Effector CD4-positive, alpha-beta T cell (primary cell): ENCODE measurements at regions not wholly inside any gene's neighbourhood (a gene's known extent, or its start where the extent isn't known, plus 50 kb on each side); places are given as distances from the start of the nearest gene placed in this dataset.

Experiments
- DNase-seq: peaks from one replicate; pipeline ENCODE4 v3.0.0-alpha.2; 2020

DNA sequence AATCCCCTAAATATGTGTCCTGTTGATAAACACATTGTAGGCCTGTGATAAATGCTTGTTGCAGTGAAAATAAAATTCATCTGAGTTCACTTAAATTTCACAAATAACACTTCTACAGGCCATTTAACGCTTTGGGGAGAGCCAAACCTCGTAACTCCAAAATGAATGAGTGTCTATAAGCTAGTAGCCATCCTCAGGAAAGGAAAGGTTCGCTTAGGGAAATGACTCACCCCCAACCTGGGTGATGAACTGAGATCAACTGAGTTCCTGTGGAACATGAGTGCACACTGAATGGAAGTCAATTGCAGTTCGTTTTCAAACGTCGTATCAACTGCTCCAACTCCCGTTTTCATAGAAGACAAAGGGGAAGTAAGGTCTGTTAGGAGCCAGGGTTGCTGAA lies 527.6 kb upstream of the ID2 start:
- no peak for DNase-seq

DNA sequence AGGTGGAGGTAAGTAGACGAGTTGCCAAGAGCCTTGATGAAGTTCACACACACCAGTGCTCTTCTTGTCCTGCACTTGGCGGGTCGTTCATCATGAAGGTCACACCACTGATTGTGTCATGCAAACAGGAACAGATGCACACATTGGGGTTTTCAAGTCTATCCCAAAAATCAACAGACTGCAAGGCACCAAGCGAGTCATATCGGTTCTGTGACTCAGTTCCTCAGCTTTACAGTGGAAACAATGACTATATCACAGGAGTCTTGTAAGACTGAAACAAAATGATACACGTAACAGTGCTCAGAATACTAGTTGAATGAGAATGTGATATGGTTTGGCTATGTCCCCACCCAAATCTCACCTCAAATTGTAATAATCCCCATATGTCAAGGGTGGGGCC lies 526.9 kb upstream of the ID2 start:
- no peak for DNase-seq

DNA sequence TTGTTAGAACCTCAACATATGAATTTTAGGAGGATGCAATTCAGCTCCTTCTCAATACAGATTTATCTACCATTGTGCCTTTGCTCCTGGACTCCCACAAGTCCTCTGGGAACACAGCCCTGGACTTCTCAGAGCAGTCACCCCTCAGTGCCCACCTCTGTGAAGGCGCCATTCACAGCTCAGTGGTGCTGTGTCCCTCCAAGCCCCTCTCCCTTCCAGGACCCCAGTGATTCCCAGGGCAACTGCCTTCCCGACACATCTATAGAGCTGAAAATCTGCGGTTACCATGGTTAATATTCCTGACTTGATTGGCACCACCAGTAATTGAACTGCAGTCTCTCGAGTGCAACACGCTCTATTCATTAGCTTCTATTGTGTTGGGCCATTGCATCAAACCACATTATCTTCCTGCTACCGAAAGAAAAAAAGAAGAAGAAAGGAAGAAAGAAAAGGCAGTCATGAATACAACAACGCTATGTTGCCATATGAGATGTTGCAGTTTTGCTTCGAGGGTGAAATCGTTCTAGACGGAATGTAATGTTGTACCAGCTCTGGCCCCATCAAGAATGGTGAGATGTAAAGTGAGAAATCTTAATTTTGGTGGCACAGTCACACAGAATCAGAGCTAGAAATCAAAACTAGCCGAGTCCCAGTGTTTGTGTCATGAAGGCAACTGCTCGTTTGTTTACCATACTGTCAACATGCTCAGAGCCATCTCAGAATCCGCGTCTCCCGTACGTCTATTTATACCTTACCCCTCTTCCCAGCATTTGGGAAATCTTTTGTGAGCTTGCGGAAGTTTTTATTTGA lies 524.0 kb upstream of the ID2 start:
- DNase-seq, result no peak

DNA sequence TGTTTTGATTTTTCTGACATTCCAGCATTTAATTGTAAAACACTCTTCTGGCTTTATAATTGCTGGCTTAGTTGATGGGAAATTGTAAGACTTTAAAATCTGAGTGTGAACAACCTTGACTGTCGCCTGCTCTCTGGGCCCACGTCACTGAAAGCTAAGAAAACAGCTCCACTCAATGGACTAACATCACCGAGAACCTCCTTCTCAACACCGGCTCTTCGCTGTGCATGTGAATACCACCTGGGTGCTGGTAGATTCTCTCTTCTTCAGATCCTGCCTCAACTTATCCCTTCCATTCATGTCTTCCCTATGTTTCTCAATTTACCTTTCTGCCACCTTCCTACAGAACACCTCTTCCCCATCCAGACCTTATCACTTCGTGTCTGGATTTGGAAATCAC lies 523.1 kb upstream of the ID2 start:
- no peak for DNase-seq

DNA sequence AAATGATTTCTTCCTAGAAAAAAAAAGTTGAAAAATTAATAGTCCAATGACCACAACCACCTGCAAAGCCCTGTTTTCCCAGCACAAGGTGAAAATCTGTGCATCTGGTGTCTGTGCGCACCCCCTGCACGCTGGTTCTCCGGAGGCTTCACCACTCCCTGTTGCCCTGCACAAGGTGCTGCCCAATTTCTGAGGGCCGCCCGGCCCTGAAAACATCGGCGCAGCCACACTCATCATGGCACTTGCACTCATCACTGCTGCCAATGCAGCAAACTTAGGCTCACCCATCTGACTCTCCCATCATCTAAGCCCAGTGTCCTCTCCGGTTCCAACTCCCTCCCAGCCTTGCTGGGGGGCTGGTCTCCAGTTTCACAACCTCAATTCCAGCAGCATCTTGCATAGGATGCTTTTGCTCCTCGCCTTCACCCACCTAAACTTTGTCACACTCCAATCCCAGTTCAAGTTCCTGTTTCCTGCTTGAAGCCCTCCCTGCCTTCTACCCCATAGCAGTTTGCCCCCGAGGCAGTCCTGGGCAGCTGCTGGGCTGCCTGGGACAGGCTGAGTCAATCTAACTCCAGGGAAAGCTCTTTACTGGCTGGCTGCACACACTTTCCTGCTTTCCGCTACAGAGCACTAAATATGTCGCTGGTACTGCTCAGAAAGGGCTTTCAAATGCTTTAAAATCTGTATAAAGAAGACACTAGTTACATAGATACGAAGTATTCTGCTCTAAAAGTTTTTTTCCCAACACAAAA lies 522.5 kb upstream of the ID2 start:
- DNase-seq, result no peak

DNA sequence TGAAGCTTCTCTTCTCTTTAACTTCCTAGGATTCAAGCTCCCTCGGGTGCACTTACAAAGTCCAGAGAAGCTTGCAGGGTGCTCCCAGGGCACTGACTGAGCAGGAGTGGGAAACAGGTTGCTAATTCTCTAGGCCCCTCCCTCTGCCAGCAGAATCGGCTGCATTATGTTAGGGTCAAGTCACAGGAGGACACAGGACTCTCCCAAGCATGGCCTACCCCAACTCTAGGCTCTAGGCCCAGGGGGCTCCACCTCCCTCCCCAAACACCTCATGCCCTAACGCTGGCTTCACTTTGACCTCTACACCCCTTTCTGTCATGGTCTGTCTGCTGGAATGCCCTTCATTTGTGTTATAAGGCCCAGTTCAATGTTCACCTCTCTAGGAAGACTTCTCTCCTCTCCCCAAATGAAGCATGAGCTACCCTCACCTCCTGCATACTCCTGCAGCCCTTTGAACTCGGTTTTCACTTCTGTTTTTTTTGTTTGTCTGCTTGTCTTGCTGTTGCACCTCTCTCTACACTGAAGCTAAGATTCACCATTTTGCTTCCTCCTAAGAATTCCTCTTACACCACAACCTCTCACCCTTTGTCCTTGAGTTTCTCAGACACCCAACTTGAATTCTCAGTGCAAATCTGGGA lies 521.8 kb upstream of the ID2 start:
- no peak for DNase-seq

DNA sequence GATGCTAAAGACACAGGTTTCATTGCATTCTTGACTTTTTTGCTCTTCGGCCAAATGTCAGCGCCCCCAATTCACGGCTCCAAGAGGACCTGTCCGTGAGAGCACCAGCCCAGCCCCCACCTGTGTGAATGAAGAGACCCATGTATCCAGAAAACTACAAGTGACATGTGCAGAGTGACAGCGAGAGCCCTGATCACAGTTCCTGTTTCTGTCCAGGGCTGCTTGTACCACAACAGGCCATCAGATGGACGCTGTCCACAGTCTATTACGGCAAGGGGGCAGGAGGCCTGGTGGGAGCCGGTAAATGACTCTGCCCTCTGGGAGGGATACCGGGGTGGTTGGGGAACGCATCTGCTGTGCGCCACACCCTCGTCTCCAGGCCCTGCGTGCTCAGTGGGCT lies 520.9 kb upstream of the ID2 start:
- no peak for DNase-seq

DNA sequence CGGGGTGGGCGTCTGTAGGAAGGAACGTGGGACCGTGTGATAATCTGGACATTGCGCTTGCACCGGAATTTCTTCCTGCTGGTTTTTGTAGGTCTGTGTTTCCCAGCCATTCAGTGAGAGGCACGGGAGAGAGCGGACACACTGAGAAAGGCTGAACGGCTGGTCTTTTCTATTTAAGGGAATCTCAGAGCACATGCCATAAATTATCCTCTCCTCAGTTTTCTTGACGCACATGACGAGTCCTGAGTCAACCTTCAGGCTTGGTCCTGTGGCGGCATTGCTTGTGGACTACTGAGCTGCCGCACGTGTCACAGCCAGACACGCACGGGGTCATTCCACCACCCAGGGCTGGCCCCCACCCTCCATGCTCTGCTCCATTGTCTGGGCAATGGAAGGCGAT lies 519.3 kb upstream of the ID2 start:
- DNase-seq, result no peak

DNA sequence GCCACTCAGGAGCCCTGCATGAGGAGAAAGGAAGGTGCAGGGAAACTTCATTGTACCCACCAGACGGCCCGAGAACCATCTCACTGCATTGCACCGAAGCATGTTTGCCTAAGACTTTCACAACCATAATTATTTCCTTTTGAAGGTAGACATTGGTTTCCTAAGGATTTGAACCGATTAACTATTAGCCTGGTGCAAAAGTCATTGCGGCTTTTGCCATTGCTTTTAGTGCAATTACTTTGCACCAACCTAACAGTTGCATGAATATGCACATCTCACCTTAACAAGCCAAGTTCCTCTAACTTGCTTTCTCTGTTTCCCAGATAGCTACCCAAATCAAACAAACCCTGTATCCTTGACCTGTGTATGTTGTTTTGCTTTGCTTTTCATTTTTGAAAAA lies 516.3 kb upstream of the ID2 start:
- no peak for DNase-seq

DNA sequence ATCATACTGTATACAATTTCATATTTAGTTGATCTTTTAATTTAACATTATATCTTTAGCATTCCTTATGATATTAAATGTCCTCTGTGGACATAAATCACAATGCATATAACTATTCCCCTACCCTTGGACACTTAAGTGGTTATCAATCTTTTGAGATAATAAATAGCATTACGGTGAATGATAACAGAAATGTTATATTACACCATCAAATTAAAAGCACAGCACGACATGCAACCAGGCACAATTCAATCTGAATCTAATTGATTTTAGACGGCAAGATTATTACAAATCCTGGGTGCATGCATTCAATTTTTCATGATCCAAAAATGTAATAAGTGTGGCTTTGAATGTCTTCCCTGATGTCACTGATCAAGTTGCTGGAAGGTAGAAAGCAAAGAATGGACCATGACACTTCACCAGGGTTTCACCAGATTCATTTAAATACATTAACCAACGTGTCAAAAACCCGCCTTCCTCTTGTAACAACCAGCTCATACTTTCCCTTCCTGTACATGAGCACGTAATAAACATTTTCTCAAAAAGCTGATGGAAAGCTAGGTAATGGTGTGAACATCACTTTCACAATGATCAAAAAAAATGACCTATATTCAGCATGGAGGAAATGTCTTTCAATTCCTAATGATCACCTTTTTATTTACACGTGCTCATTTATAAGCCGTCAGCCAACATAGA lies 513.7 kb upstream of the ID2 start:
- DNase-seq, result no peak

DNA sequence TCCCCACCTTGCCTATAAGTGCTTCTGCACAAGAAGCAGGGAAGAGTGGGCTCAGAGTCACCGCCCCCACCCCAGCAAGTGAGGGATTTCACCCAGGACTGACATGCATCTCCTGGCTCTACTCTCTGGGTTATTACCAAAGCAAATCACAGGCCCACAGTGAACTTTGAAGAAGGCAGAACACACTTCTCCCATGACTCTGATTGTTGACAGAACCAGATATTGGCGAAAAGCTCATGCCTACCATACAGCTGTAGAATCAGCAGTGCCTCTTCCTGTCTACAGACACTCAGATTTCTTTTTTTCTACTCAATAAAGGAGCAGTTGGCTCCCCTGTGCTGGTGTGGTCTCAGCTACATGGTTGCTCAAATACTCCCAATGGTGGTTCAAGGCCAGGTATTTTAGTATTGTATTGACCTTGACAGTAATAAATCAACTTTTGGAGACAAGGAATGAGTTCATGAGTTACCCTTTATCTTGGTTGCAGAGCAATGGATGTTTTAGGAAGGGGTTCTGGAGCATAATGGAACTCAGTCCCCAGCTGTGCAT lies 512.9 kb upstream of the ID2 start:
- DNase-seq, result no peak

DNA sequence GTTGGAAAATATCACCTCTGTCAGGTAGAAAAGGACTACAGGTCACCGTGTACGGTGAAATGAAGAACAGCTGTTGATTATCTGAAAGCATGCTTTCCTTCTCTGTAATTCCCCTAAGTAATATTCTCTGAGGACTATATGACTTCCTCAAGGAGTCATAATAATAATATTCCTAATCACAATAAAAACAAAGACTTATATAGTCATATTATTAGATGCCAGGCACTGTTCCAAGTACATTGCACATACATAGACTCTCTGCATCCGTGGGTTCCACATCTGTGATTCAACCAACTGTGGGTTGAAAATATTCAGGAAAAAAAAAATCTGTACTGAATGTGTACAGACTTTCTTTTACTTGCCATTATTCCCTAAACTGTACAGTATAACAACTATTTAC lies 512.4 kb upstream of the ID2 start:
- DNase-seq, result no peak

DNA sequence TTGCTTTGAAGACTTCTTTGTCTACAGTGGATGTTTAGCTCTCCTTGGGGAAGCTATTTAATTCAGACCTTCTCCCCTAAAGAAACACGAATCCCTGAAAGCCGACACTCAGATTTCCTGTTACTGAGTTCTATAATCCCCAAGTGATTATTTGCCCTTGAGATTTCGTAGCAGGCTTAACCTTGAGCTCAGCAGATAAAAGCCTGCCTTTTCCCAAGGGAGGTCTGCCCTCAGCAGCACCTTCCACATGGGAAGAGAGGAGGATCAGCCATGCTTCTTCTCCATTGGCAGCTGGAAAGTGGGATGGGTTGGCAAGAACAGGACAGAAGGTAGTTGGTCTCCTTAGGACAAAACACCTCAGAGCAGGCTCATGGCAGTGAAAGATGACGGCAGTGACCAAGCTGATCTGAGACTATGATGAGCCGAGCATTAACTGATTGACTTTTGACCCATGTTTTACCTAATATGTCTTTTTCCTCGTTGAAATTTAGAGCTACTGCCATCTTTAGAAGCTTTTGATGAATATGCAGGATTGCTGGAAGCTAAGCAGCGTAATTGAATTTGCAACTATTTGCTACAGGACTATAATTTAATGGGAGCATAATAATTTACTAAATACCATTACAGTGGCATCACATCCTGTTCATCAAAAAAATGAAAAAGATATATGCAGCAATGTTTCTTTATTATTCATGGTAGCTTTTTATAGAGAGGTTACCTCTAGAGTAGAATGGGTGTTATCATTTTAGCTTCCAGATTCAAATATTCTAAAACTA lies 511.1 kb upstream of the ID2 start:
- no peak for DNase-seq

DNA sequence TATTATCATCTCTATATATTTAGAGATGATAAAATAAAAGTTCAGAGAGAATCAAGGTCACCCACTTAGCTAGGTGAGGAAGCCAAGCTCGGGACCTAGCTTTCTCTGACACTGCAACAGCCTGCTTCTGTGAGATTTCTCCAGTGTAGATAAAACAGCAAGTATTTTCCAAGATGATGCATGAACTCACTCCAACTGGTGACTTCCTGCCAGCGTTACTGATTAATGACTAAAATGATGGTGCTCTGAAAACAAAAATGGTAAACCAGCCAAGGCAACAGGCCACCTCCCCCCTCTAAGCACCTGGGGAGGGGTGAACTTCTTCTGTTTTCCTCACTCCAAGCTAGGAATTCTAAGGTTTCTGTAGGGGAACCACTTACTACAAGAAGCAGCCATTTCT lies 510.2 kb upstream of the ID2 start:
- DNase-seq, result no peak

DNA sequence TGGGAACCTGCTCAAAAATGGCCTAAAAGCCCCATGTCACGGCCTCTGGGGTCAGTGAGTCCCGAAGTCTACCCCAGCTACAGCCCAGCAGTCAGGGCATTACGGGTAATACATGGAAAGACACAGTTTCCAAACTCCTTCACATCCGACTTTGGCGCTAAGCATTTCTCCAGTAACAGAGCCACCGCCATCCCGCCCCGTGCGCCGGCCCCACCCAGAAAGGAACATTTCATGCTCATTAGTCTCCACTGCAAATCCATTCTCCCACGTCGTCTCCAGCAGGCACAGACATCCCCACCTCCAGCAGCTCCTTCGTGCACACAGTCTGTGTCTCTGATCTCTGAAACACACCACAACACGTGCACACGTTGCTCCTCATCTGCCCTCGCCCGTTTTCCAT lies 509.2 kb upstream of the ID2 start:
- no peak for DNase-seq

DNA sequence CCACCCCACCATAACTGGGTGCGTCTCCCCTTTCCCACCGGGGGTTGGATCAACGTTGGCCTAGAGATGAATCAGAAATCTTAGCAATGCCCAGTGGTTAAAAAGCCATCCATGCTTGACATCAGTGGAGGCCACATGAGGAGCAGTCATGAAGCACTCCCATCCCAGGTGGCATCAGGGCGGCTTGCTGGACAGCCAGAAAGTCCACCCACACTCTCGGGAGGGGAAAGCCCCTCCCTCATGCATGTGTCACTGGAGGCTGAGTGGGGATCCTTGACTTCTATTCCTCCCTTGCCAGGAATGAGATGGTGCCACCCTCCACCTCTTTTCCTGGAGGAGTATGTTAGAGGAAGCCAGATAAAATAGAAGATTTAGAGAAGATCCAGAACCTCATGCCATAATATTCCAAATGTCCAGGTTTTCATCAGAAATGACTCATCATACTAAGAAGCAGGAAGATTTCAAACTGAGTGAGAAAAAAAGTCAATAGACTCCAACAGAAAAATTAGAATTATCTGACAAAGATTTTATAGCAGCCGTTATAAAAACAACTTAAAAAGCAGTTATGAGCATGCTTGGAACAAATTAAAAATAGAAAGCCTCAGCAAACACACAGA lies 507.1 kb upstream of the ID2 start:
- DNase-seq, result no peak

DNA sequence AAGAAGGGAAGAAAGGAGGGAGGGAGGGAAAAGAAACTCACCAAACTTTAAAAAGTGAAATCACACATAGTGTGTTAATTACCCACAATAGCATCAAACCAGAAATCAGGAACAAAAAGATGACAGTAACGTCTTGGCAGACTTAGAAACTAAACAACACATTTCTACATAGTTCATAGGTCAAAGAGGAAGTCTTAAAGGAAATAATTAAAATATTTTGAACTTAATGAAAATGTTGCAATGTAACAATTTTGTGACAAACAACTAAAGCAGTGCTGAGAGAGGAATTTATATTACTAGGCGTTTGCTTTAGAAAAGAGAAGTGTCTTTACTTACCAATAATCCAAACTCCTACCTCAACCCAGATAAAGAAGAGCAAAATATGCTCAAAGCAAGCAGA lies 505.0 kb upstream of the ID2 start:
- no peak for DNase-seq

DNA sequence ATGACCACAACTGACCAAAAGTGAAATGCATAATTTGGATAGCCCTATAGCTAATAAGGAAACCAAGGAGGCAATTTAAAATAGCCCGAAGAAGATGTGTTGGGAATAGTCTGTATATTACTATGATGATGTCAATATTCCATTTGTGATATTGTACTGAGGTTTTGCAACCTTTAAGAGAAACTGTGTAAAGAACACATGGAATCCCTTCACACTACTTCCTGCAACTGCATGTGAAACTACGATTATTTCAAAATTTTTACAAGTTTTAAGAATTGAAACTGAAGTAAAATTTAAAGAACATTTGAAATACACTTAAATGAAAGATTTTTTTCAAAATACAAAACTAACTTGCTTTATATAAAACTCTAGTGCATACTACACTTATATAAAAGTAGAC lies 504.3 kb upstream of the ID2 start:
- no peak for DNase-seq

DNA sequence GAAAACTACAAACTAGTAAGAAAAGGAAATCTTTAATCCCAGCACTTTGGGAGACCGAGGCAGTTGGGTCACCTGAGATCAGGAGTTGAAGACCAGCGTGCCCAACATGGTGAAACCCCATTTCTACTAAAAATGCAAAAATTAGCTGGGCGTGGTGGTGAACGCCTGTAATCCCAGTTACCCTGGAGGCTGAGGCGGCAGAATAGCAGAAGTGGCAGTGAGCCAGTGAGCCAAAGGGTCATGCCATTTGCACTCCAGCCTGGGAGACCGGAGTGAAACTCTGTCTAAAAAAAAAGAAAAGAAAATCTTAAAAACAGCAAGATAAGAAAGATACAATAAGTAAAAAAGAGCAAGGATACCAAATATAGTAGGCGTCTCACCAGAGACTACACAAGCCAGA lies 502.9 kb upstream of the ID2 start:
- DNase-seq, result no peak

DNA sequence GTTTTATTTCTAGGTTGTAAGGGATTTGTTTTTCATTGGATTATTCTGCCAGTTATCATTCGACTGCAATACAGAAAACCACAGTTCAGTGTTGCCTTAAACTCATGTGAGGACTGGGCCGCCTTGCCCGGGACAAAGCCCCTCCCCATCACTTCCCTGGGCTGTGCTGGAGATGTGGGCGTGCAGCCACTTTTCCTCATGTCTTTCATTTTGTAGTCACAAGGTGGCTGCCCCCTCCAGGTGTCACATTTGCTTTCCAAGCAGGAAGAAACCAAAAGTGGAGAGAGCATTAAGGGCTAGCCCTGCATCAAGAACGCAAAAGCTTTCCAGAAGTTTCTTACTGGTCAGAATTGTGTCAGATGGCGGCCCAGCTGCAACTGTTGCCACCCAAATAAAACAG lies 492.5 kb upstream of the ID2 start:
- DNase-seq, result no peak

DNA sequence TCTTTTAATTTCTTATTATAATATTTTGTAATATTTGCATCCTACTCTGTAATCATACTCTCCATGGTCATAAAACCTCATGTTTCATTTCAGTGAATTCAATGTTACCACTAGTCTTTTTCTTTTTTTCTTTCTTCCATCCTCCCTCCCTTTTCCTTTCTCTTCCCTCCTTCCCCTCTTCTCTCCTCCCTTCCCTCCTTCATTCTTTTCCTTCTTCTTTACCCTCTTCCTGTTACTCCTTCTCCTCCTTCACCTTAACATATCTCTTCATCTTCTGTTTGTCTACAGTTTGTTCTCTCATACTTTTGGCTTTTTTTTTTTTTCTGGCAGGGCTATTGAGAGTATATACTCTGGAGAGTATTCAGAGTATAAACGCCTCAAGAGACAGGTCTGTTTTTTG lies 491.6 kb upstream of the ID2 start:
- no peak for DNase-seq

DNA sequence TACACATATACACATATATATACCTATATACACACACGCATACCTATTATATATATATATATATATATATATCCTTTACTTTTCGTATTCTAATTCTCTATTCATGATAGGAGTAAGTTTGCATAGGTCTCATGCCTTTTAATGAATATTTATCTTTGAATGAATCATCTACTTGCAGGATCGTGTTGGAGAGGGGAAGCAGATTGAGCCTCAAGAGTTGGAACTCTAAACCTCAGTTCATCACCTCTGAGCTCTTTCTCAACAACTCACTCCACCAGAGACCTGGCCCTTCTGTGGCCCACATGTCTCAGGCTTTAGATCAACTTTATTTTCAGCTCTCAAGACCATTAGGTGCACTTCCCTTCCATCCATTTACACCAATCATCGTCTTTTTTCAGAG lies 490.4 kb upstream of the ID2 start:
- DNase-seq, result no peak
